GM23338 (cell line): ENCODE measurements at regions not wholly inside any gene's neighbourhood (a gene's known extent, or its start where the extent isn't known, plus 50 kb on each side); places are given as distances from the start of the nearest gene placed in this dataset.

Source experiments
- ATAC-seq: fragments of 200-7000 bp; cut with Tn5 transposase; 3 replicates; pipeline ENCODE4 v1.9.1; 2020
- DNase-seq: peaks from one replicate; pipeline ENCODE4 v3.0.0-alpha.2; 2015; ENCODE audit warnings: low spot score
- H2AFZ ChIP-seq: fragments of 200-600 bp; sonication (generic); 2 replicates; pipeline ENCODE4 v1.8.0; 2016; ENCODE audit warnings: antibody characterized with exemption, mild to moderate bottlenecking, moderate library complexity
- H3F3A ChIP-seq: fragments of 200-600 bp; sonication (generic); replicated peaks from 2 replicates; pipeline ENCODE4 v1.8.0; 2017; ENCODE audit warnings: antibody characterized with exemption, mixed run types, low read depth
- H3K27ac ChIP-seq: fragments of 200-600 bp; sonication (generic); 2 replicates; pipeline ENCODE4 v1.6.1; 2016; ENCODE audit warnings: low read depth
- H3K27me3 ChIP-seq: fragments of 200-600 bp; sonication (generic); 2 replicates; pipeline ENCODE4 v1.8.0; 2016; ENCODE audit warnings: mild to moderate bottlenecking, mixed run types, moderate library complexity; ENCODE audit not compliant: insufficient read depth
- H3K36me3 ChIP-seq: fragments of 200-600 bp; sonication (generic); 2 replicates; pipeline ENCODE4 v1.8.0; 2016; ENCODE audit warnings: mild to moderate bottlenecking; ENCODE audit not compliant: insufficient read depth
- H3K4me1 ChIP-seq: fragments of 200-600 bp; sonication (generic); 2 replicates; pipeline ENCODE4 v1.8.0; 2016; ENCODE audit warnings: mild to moderate bottlenecking, moderate library complexity; ENCODE audit not compliant: insufficient read depth
- H3K4me2 ChIP-seq: fragments of 200-600 bp; sonication (generic); 2 replicates; pipeline ENCODE4 v1.7.1; 2017; ENCODE audit warnings: mixed run types
- H3K4me3 ChIP-seq: fragments of 200-600 bp; sonication (generic); 2 replicates; pipeline ENCODE4 v1.6.1; 2016; ENCODE audit warnings: mixed run types
- H3K79me2 ChIP-seq: fragments of 200-600 bp; sonication (generic); replicated peaks from 2 replicates; pipeline ENCODE4 v1.8.0; 2017; ENCODE audit warnings: mild to moderate bottlenecking; ENCODE audit not compliant: insufficient read depth
- H3K9me2 ChIP-seq: fragments of 200-600 bp; sonication (generic); 2 replicates; pipeline ENCODE4 v1.8.0; 2017; ENCODE audit not compliant: insufficient read depth
- H4K20me1 ChIP-seq: fragments of 200-600 bp; sonication (generic); replicated peaks from 2 replicates; pipeline ENCODE4 v1.8.0; 2017; ENCODE audit warnings: mild to moderate bottlenecking; ENCODE audit not compliant: insufficient read depth
- H3K27ac Mint-ChIP-seq: 2 replicates; pipeline ENCODE4 v1.8.0; 2020; ENCODE audit warnings: inconsistent platforms, mild to moderate bottlenecking, moderate library complexity, mixed read lengths
- H3K27me3 Mint-ChIP-seq: 3 replicates; pipeline ENCODE4 v1.8.0; 2022; ENCODE audit warnings: low read depth, mild to moderate bottlenecking, moderate library complexity, mixed read lengths, inconsistent platforms; ENCODE audit not compliant: insufficient read depth, poor library complexity
- H3K36me3 Mint-ChIP-seq: 3 replicates; pipeline ENCODE4 v1.8.0; 2021; ENCODE audit warnings: low read depth, mild to moderate bottlenecking, inconsistent platforms, moderate library complexity, mixed read lengths
- H3K4me1 Mint-ChIP-seq: 3 replicates; pipeline ENCODE4 v1.8.0; 2020; ENCODE audit warnings: mild to moderate bottlenecking, inconsistent platforms, mixed read lengths
- H3K4me3 Mint-ChIP-seq: 3 replicates; pipeline ENCODE4 v1.8.0; 2021; ENCODE audit warnings: moderate library complexity, mild to moderate bottlenecking, inconsistent platforms, mixed read lengths
- H3K9me3 Mint-ChIP-seq: 3 replicates; pipeline ENCODE4 v1.8.0; 2020; ENCODE audit warnings: moderate library complexity, mild to moderate bottlenecking, inconsistent platforms, mixed read lengths
- CREB1 ChIP-seq: fragments of 250-450 bp; sonication (Bioruptor Pico); IDR thresholded peaks from 2 replicates; pipeline ENCODE4 v1.5.0; 2020; ENCODE audit warnings: low read depth, mild to moderate bottlenecking, moderate library complexity
- EZH2 ChIP-seq: fragments of 200-600 bp; sonication (generic); IDR thresholded peaks from one replicate; pipeline ENCODE4 v1.8.0; 2017; ENCODE audit warnings: antibody characterized with exemption, mild to moderate bottlenecking, low read depth; ENCODE audit not compliant: unreplicated experiment
- EZH2phosphoT487 ChIP-seq: fragments of 200-600 bp; sonication (generic); IDR thresholded peaks from one replicate; pipeline ENCODE4 v1.8.1; 2018; ENCODE audit warnings: antibody characterized with exemption; ENCODE audit not compliant: unreplicated experiment
- JUNB ChIP-seq: IDR thresholded peaks from one replicate; pipeline ENCODE4 v1.6.1; 2016; ENCODE audit warnings: antibody characterized with exemption; ENCODE audit not compliant: unreplicated experiment
- NANOG ChIP-seq: IDR thresholded peaks from 2 replicates; pipeline ENCODE4 v1.6.1; 2016; ENCODE audit warnings: antibody characterized with exemption, borderline replicate concordance
- POLR2AphosphoS5 ChIP-seq: IDR thresholded peaks from 2 replicates; pipeline ENCODE4 v1.6.1; 2016; ENCODE audit warnings: antibody characterized with exemption, low read depth
- STAT1 ChIP-seq: IDR thresholded peaks from one replicate; pipeline ENCODE4 v1.6.1; 2016; ENCODE audit warnings: antibody characterized with exemption; ENCODE audit not compliant: unreplicated experiment
- ZNF114 ChIP-seq: fragments of 250-450 bp; sonication (Bioruptor Pico); IDR thresholded peaks from 2 replicates; pipeline ENCODE4 v1.5.0; 2020; ENCODE audit warnings: mild to moderate bottlenecking, moderate library complexity
- TF ChIP-seq, protein P1 (sequence below): IDR thresholded peaks from one replicate; pipeline ENCODE4 v1.6.1; 2018; ENCODE audit warnings: antibody characterized with exemption; ENCODE audit not compliant: unreplicated experiment
- TF ChIP-seq, protein P2 (sequence below): IDR thresholded peaks from 2 replicates; pipeline ENCODE4 v1.6.1; 2016; ENCODE audit warnings: antibody characterized with exemption
- TF ChIP-seq, protein P3 (sequence below): fragments of 250-450 bp; sonication (Bioruptor Pico); IDR thresholded peaks from 2 replicates; pipeline ENCODE4 v1.5.0; 2020; ENCODE audit warnings: mild to moderate bottlenecking, moderate library complexity
- TF ChIP-seq, protein P4 (sequence below), 2 experiments: fragments of 200-600 bp in 1 of 2; sonication (generic) in 1 of 2; conservative IDR thresholded peaks; 2 replicates each; pipeline versions ENCODE4 v1.5.1 to v1.6.1; 2016 to 2017; ENCODE audit warnings: antibody characterized with exemption in 2 of 2, low read depth in 2 of 2, mild to moderate bottlenecking in 2 of 2, moderate library complexity in 1 of 2

DNA sequence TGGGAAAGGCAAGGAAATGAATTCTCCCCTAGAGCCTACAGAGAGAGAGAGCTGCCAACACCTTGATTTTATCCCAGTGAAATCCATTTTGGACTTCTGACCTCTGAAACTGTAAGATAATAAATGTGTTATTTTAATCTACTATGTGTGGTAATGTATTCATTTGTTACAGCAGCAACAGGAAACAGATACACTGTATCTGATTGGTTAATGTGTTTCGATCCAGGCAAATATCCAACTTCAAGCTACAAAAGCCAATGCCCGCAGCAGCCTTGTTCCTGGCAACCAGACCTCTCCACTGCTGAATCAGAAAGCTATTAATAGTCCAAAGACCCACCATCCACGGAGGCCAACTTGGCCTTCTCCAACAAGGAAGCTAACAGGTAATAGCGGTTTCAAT, 318.1 kb downstream of the PTTG2 start:
- DNase-seq (no peak), ATAC-seq (no peak)
- H3K4me1 Mint-ChIP-seq = peaks cover 8% of the 10 kb centered on the region
- Histone ChIP-seq H2AFZ (no peak overlapping the region), H3K36me3 (no peaks in the 10 kb centered on the region), H3K4me1 (no peaks in the 10 kb centered on the region; the same call in 1 of the 2 replicates), H3K79me2 (no peaks in the 10 kb centered on the region), H3K27me3 (no peaks in the 10 kb centered on the region), H3K4me3 (no peak overlapping the region), H3K9me2 (0 out of 2 replicates have a peak, but pooled peaks cover 3% of the 10 kb centered on the region), H3K27ac (no peak overlapping the region), H3F3A (no peaks in the 10 kb centered on the region), H4K20me1 (no peaks in the 10 kb centered on the region), H3K4me2 (no peak overlapping the region)
- peaks cover 6% of the 10 kb centered on the region for H3K27me3 Mint-ChIP-seq
- no peak overlapping the region for H3K4me3 Mint-ChIP-seq
- TF ChIP-seq, protein P1, sequence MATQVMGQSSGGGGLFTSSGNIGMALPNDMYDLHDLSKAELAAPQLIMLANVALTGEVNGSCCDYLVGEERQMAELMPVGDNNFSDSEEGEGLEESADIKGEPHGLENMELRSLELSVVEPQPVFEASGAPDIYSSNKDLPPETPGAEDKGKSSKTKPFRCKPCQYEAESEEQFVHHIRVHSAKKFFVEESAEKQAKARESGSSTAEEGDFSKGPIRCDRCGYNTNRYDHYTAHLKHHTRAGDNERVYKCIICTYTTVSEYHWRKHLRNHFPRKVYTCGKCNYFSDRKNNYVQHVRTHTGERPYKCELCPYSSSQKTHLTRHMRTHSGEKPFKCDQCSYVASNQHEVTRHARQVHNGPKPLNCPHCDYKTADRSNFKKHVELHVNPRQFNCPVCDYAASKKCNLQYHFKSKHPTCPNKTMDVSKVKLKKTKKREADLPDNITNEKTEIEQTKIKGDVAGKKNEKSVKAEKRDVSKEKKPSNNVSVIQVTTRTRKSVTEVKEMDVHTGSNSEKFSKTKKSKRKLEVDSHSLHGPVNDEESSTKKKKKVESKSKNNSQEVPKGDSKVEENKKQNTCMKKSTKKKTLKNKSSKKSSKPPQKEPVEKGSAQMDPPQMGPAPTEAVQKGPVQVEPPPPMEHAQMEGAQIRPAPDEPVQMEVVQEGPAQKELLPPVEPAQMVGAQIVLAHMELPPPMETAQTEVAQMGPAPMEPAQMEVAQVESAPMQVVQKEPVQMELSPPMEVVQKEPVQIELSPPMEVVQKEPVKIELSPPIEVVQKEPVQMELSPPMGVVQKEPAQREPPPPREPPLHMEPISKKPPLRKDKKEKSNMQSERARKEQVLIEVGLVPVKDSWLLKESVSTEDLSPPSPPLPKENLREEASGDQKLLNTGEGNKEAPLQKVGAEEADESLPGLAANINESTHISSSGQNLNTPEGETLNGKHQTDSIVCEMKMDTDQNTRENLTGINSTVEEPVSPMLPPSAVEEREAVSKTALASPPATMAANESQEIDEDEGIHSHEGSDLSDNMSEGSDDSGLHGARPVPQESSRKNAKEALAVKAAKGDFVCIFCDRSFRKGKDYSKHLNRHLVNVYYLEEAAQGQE = no peak
- TF ChIP-seq NANOG (no peak), EZH2phosphoT487 (no peak), JUNB (no peak), EZH2 (no peak), STAT1 (no peak), ZNF114 (CRISPR knock-in tag) (no peak), CREB1 (CRISPR knock-in tag) (no peak), POLR2AphosphoS5 (no peak)
- TF ChIP-seq, protein P2, sequence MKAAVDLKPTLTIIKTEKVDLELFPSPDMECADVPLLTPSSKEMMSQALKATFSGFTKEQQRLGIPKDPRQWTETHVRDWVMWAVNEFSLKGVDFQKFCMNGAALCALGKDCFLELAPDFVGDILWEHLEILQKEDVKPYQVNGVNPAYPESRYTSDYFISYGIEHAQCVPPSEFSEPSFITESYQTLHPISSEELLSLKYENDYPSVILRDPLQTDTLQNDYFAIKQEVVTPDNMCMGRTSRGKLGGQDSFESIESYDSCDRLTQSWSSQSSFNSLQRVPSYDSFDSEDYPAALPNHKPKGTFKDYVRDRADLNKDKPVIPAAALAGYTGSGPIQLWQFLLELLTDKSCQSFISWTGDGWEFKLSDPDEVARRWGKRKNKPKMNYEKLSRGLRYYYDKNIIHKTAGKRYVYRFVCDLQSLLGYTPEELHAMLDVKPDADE = no peak
- TF ChIP-seq, protein P3, sequence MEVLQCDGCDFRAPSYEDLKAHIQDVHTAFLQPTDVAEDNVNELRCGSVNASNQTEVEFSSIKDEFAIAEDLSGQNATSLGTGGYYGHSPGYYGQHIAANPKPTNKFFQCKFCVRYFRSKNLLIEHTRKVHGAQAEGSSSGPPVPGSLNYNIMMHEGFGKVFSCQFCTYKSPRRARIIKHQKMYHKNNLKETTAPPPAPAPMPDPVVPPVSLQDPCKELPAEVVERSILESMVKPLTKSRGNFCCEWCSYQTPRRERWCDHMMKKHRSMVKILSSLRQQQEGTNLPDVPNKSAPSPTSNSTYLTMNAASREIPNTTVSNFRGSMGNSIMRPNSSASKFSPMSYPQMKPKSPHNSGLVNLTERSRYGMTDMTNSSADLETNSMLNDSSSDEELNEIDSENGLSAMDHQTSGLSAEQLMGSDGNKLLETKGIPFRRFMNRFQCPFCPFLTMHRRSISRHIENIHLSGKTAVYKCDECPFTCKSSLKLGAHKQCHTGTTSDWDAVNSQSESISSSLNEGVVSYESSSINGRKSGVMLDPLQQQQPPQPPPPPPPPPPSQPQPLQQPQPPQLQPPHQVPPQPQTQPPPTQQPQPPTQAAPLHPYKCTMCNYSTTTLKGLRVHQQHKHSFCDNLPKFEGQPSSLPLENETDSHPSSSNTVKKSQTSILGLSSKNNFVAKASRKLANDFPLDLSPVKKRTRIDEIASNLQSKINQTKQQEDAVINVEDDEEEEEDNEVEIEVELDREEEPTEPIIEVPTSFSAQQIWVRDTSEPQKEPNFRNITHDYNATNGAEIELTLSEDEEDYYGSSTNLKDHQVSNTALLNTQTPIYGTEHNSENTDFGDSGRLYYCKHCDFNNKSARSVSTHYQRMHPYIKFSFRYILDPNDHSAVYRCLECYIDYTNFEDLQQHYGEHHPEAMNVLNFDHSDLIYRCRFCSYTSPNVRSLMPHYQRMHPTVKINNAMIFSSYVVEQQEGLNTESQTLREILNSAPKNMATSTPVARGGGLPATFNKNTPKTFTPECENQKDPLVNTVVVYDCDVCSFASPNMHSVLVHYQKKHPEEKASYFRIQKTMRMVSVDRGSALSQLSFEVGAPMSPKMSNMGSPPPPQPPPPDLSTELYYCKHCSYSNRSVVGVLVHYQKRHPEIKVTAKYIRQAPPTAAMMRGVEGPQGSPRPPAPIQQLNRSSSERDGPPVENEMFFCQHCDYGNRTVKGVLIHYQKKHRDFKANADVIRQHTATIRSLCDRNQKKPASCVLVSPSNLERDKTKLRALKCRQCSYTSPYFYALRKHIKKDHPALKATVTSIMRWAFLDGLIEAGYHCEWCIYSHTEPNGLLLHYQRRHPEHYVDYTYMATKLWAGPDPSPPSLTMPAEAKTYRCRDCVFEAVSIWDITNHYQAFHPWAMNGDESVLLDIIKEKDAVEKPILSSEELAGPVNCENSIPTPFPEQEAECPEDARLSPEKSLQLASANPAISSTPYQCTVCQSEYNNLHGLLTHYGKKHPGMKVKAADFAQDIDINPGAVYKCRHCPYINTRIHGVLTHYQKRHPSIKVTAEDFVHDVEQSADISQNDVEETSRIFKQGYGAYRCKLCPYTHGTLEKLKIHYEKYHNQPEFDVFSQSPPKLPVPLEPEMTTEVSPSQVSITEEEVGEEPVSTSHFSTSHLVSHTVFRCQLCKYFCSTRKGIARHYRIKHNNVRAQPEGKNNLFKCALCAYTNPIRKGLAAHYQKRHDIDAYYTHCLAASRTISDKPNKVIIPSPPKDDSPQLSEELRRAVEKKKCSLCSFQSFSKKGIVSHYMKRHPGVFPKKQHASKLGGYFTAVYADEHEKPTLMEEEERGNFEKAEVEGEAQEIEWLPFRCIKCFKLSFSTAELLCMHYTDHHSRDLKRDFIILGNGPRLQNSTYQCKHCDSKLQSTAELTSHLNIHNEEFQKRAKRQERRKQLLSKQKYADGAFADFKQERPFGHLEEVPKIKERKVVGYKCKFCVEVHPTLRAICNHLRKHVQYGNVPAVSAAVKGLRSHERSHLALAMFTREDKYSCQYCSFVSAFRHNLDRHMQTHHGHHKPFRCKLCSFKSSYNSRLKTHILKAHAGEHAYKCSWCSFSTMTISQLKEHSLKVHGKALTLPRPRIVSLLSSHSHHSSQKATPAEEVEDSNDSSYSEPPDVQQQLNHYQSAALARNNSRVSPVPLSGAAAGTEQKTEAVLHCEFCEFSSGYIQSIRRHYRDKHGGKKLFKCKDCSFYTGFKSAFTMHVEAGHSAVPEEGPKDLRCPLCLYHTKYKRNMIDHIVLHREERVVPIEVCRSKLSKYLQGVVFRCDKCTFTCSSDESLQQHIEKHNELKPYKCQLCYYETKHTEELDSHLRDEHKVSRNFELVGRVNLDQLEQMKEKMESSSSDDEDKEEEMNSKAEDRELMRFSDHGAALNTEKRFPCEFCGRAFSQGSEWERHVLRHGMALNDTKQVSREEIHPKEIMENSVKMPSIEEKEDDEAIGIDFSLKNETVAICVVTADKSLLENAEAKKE (CRISPR knock-in tag) = no peak
- TF ChIP-seq, protein P4, sequence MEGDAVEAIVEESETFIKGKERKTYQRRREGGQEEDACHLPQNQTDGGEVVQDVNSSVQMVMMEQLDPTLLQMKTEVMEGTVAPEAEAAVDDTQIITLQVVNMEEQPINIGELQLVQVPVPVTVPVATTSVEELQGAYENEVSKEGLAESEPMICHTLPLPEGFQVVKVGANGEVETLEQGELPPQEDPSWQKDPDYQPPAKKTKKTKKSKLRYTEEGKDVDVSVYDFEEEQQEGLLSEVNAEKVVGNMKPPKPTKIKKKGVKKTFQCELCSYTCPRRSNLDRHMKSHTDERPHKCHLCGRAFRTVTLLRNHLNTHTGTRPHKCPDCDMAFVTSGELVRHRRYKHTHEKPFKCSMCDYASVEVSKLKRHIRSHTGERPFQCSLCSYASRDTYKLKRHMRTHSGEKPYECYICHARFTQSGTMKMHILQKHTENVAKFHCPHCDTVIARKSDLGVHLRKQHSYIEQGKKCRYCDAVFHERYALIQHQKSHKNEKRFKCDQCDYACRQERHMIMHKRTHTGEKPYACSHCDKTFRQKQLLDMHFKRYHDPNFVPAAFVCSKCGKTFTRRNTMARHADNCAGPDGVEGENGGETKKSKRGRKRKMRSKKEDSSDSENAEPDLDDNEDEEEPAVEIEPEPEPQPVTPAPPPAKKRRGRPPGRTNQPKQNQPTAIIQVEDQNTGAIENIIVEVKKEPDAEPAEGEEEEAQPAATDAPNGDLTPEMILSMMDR (conservative IDR thresholded peaks at IDR 0.05; ENCODE audit: low read depth in 2 of 2) = no peak
- H3K9me3 Mint-ChIP-seq = peaks cover 14% of the 10 kb centered on the region; the same call in 2 of the 3 replicates
- H3K27ac Mint-ChIP-seq = no peak overlapping the region
- H3K36me3 Mint-ChIP-seq = no peaks in the 10 kb centered on the region
